ENCODE measurements at regions not wholly inside any gene's neighbourhood (a gene's known extent, or its start where the extent isn't known, plus 50 kb on each side); places are given as distances from the start of the nearest gene placed in this dataset.
"Not testable (repeated sequence)": the region's sequence is repeated elsewhere in the genome, so short reads cannot be mapped to it uniquely, and the experiment has no call there.

GRCh38 chr12:42756841-42757623 is 167.5 kb upstream of the PRICKLE1 start:
- DNase-seq, result no peak

GRCh38 chr12:42750356-42750755 is 160.8 kb upstream of the PRICKLE1 start:
- no peak for DNase-seq

DNA sequence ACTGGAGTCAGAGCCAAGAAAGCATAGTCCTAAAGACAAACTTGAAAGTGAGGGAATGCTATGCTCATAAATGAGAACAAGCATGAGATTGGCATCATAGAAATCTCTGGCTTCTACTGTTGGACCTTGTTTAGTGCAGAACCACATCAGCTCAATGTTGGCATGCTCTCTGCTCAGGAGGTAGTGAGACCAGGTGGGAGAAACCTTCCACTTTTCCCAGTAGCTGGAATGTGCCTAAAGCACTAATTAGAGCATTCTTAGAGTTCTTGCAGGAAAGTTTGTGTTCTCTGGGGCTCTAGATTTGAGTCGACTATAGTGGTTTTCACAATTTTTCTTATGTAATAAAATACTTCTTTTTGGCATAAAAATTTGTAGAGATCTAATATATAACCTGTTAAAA is 159.7 kb upstream of the PRICKLE1 start:
- DNase-seq, result no peak

GRCh38 chr12:42744539-42745182 is 155.1 kb upstream of the PRICKLE1 start:
- DNase-seq, result no peak

DNA sequence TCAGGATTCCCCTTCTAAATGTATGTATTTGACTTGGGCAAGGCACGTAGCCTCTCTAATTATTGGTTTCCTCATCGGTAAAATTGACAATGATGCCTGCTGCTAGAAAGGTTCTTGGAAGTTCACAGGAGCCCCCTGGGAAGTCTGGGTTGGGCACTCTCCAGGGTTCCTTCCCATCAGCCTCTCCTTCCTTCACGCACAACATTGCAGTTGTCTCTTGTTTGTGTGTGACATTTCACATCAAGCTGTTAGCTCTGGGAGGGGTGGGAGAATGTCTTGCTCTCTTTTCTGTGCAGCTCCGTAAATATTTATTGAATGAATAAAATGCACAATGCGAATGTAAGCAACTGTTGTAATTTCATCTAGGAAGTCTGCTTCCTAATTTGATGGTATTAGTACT is 153.2 kb upstream of the PRICKLE1 start:
- no peak for DNase-seq

GRCh38 chr12:42741771-42742510 is 152.4 kb upstream of the PRICKLE1 start:
- DNase-seq, result no peak

- DNase-seq, result no peak
Measured at GRCh38 chr12:42741091-42741490, 151.5 kb upstream of the PRICKLE1 start.

- no peak for DNase-seq
Measured at GRCh38 chr12:42737398-42737797, 147.9 kb upstream of the PRICKLE1 start.

DNA sequence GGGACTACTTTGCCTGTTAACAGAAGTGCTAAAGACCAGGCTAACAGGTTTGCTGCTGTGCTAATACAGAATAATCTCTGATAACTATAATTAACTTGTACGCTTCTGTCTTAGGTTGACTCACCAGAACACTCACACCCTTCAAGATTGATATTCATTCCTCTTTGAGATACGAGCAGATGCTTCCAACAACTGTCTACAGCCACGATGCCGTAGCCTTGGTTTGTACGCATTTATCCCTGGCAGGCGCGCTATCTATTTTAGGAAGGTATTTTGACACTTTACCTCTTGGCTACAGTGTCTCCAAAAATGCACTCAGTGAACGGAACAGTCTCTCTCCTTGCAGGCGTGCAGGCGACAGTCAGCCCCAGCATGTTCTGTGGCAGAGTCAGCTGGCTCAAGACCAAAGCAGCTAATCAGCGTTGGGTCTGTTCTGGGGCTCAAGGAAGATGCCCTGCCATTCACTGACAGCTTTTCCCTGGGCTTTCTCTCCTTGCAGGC is 146.4 kb upstream of the PRICKLE1 start:
- no peak for DNase-seq

GRCh38 chr12:42733911-42734310 is 144.4 kb upstream of the PRICKLE1 start:
- no peak for DNase-seq

- DNase-seq, result no peak
Measured at GRCh38 chr12:42732908-42733411, 143.4 kb upstream of the PRICKLE1 start.

DNA sequence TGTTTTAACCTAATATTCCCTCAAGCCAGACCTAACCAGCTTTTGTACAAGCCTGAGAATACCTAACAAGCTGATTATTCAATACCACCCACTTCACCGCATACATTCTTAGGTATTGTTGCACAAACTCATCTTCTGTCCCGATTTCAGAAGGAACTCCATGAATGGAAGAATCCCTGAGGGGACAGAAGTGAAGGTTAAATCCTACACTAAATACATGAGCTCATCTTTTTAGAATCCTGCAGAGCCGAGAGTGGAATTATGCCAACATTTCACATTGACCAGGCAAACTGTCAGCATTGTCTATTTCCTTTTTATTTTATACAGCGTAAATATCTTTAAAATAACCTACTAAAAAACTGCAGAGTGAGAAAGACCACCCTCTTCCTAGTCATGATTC is 140.7 kb upstream of the PRICKLE1 start:
- no peak for DNase-seq

DNA sequence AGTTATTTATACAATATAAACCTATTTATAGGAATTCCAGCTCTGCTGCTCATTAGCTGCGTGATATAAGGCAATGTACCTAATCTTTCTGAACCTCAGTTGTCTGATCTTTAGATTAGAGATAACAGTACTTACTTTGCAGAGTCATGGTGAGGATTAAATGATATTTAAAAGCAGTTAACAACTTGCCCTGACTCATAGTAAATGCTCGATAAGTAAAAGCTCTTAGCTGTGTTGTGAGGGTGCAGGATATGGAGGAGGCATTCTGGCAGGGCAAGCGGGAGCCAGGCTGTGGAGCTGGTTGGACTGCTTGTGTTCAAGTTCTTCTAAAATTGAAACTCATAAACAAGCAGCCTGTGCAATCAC is 140.0 kb upstream of the PRICKLE1 start:
- no peak for DNase-seq

DNA sequence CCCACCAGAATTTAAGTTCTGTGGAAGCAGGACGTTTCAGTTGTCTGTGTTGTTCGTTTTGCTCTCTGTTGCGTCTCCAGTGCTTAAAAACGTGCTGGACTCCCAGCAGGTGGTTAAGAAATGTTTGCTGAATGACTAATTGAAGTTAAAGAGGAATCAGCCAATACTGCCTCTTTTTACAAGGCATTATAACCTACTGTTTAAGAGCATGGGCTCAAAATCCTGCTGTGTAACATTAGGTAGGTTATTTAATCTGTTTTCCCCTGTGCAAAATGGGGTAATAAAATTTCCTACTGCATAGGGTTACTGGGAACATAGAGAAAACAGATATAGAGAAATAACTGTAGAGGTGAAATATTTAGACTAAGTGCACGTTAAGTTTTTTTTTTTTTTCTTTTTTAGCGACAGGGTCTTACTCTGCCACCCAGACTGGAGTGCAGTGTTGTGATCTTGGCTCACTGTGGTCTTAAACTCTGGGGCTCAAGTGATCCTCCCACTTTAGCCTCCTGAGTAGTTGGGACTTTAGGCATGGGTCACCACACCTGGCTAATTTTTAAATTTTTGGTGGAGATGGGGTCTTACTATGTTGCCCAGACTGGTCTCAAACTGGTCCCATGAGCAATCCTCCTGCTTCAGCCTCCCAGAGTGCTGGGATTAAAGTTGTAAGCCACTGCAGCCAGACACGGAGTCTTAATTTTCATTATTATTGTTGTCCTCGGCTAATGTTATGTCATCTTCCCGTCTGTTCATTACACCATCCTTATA is 139.4 kb upstream of the PRICKLE1 start:
- no peak for DNase-seq

GRCh38 chr12:42728287-42728686 is 138.7 kb upstream of the PRICKLE1 start:
- no peak for DNase-seq

DNA sequence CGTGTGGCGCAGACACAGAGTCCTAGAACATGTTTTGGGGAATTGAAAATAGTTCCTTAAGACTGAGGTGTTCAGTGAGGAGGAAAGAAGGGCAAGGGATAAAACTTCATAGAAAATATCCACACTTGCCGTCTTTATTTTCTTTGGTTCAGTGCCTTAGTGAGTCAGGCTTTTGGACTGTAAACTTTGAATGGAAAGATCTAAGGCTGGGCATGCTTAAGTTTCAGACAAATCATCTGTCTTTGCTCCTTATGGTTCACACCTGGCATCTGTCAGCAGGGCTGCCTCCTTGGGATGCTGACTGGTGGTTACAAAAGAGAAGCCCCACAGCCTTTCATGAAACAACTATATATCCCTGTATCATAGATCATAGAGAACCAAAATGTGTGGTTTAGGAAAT is 136.3 kb upstream of the PRICKLE1 start:
- no peak for DNase-seq

DNA sequence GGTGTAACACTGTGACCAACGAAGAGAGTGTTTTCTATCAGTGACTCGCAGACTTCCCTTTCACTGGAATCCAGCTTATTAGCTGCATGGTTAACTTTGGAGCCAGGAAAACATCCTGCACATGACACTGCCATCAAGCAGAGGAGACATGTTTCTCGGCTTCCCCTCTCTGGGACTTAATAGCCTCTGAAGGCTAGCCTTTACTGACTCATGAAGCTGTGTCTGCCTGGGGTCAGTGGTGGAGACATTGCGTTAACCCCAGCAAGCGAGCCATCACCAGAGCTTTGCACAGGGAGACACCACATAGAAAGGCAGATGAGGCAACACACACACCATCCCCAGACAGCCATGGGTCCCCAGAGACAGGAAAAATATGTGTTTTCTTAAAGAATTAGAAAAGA is 126.9 kb upstream of the PRICKLE1 start:
- DNase-seq, result no peak

- not testable (repeated sequence) for DNase-seq
Measured at GRCh38 chr12:42713566-42713965, 124.0 kb upstream of the PRICKLE1 start.

GRCh38 chr12:42708374-42708773 is 118.8 kb upstream of the PRICKLE1 start:
- DNase-seq, result not testable (repeated sequence)

DNA sequence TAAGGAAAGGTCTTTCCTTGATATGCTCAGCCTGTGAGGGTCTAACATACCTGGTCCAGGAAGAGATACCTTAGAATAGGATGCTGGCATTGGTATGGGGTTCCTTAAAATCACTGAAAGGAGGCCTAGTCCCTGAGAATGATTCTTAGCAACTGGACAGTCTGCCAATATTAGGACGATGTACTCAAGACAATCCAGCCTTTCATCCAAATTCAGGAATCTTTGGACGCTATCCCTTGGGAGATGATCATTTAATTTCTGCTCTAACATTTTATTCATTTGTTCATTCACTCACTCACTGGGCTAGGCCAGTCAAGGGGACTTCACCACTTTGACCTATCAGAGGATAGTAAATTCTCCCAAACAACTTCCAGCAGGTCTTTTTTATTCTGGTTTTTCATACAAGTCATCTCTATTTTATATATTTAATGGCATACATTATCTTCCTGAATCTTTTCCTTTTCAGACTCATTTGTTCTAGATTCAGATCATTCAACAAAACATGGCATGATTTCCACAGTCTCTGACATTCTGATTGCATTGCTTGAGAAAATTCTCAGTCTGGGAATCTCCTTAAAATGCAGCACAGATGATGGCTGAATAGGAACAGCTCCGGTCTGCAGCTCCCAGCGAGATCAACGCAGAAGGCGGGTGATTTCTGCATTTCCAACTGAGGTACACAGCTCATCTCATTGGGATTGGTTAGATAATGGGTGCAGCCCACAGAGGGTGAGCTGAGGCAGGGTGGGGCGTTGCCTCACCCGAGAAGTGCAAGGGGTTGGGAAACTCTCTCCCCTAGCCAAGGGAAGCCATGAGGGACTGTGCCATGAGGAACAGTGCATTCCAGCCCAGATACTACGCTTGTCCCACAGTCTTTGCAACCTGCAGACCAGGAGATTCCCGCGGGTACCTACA is 118.0 kb upstream of the PRICKLE1 start:
- no peak for DNase-seq

- DNase-seq, result no peak
Measured at GRCh38 chr12:42706321-42706720, 116.8 kb upstream of the PRICKLE1 start.

GRCh38 chr12:42705863-42706262 is 116.3 kb upstream of the PRICKLE1 start:
- peak in 1 of 2 donors; percentile 15 for DNase-seq
